NT2/D1 (cell line): ENCODE measurements at regions not wholly inside any gene's neighbourhood (a gene's known extent, or its start where the extent isn't known, plus 50 kb on each side); places are given as distances from the start of the nearest gene placed in this dataset.

Experiments used
- SUZ12 ChIP-seq: IDR thresholded peaks from 2 replicates; pipeline ENCODE4 v1.6.1; 2011; ENCODE audit not compliant: insufficient read length, insufficient read depth; ENCODE audit errors: extremely low read depth
- YY1 ChIP-seq: IDR thresholded peaks from 2 replicates; pipeline ENCODE4 v1.6.1; 2011; ENCODE audit not compliant: insufficient read length, insufficient read depth

DNA sequence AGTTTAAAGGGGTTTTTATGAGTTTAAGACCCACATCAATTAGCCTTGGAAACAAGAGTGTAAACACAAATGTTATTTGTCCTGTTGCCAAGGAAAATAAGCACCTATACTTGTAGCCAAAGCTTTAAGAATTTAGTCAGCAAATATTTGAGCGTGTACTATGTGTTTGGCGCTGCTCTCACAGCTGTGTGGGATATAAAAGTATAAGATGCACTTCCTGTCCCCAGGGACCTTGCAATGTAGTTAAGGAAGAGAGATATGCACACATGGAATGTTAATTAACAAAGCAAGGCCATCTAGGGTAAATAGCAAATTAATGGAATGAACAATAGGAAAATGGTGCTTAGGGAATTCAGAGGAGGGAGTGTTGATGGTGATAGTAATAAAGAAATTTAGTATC, 134.9 kb upstream of the SRRM4 start:
- TF ChIP-seq YY1 (no peak), SUZ12 (no peak)
